Psoas muscle (tissue), 7 donors: ENCODE measurements at regions not wholly inside any gene's neighbourhood (a gene's known extent, or its start where the extent isn't known, plus 50 kb on each side); places are given as distances from the start of the nearest gene placed in this dataset.

ENCODE experiments used
- ATAC-seq, 4 donors: fragments of 200-7000 bp; cut with Tn5 transposase; one replicate each; pipeline ENCODE4 v1.9.1; 2020; ENCODE audit warnings: moderate library complexity in 3 of 4, mild to moderate bottlenecking in 2 of 4
- DNase-seq, 2 donors: peaks; one replicate each; pipeline ENCODE4 v3.0.0-alpha.2; 2020
- H3K27ac ChIP-seq: fragments of 200-600 bp; one replicate; pipeline ENCODE4 v1.8.0; 2022
- H3K27me3 ChIP-seq, 3 donors: fragments of 200-600 bp in 1 of 3; one replicate each; pipeline versions ENCODE4 v1.6.1 to v1.8.0; 2013 to 2022; ENCODE audit warnings: low read length in 2 of 3, mild to moderate bottlenecking in 2 of 3, moderate library complexity in 1 of 3; ENCODE audit not compliant: insufficient read depth in 3 of 3
- H3K36me3 ChIP-seq, 2 donors: fragments of 200-600 bp in 1 of 2; one replicate each; pipeline versions ENCODE4 v1.6.1 to v1.8.0; 2013 to 2022; ENCODE audit warnings: low read depth in 1 of 2, mild to moderate bottlenecking in 1 of 2, moderate library complexity in 1 of 2; ENCODE audit not compliant: insufficient read depth in 1 of 2
- H3K4me1 ChIP-seq: fragments of 200-600 bp; one replicate; pipeline ENCODE4 v1.8.0; 2022
- H3K4me3 ChIP-seq: fragments of 200-600 bp; one replicate; pipeline ENCODE4 v1.8.0; 2022; ENCODE audit warnings: mild to moderate bottlenecking
- H3K9me3 ChIP-seq: fragments of 200-600 bp; one replicate; pipeline ENCODE4 v1.8.0; 2022
- CTCF ChIP-seq: fragments of 200-600 bp; IDR thresholded peaks from one replicate; pipeline ENCODE4 v1.8.0; 2022; ENCODE audit warnings: antibody characterized with exemption
- WGBS, 3 donors: extraction: QIAGEN DNeasy Blood & Tissue Kit; methylation state at CpG; one replicate each; pipeline versions ENCODE4 v1.1.6 to v1.1.7; 2013; 5-methylcytosine and 5-hydroxymethylcytosine counted together
- intact Hi-C, 2 donors: fragments of 100-400 bp; cut with DNase I; formaldehyde crosslinking; loops; one replicate each; pipeline versions ENCODE4 v1.11.0 to v1.14.2; 2022
- donor health status: healthy with polysubstance abuse.
- donor health status: DM: no; HTN: no; CAD: no; lungs with moderate emphysema.
- donor health status: Bipolar disorder and iron deficiency.
- donor health status: healthy.
- donor health status: DM: yes; HTN: yes; CAD: no.
- donor health status: DM: no; HTN: no; CAD: no.
- donor health status: DM: yes; HTN: yes; CAD: no.

GRCh38 chr15:36284911-36285310, 294.5 kb upstream of the CDIN1 start:
- intact Hi-C loops = no loop called here
- no peak for TF ChIP-seq CTCF
- no peak for ATAC-seq
- DNase-seq = no peak
- Histone ChIP-seq H3K4me1 (no peaks in the 10 kb centered on the region), H3K36me3 (no peaks in the 10 kb centered on the region), H3K27me3 (no peaks in the 10 kb centered on the region), H3K27ac (no peak overlapping the region), H3K9me3 (no peaks in the 10 kb centered on the region), H3K4me3 (no peak overlapping the region)

GRCh38 chr15:36291501-36291900, 287.9 kb upstream of the CDIN1 start:
- no peak for TF ChIP-seq CTCF
- intact Hi-C loops = no loop called here
- Histone ChIP-seq H3K36me3 (no peaks in the 10 kb centered on the region), H3K4me3 (no peak overlapping the region), H3K27me3 (no peaks in the 10 kb centered on the region), H3K4me1 (no peaks in the 10 kb centered on the region), H3K9me3 (no peaks in the 10 kb centered on the region), H3K27ac (no peak overlapping the region)
- 74 to 78% (median 76%) methylated on average over 3 of the region's 3 CpGs for WGBS, 3 donors
- ATAC-seq (no peak), DNase-seq (no peak)

GRCh38 chr15:36294359-36294758, 285.1 kb upstream of the CDIN1 start:
- Histone ChIP-seq H3K4me3 (no peak overlapping the region), H3K36me3 (no peaks in the 10 kb centered on the region), H3K9me3 (no peaks in the 10 kb centered on the region), H3K27me3 (no peaks in the 10 kb centered on the region), H3K4me1 (no peaks in the 10 kb centered on the region), H3K27ac (no peak overlapping the region)
- intact Hi-C loops = no loop called here
- no peak for TF ChIP-seq CTCF
- DNase-seq = no peak
- ATAC-seq = no peak
- WGBS, 3 donors = 8 to 11% (median 11%) methylated on average over 1 of the region's 1 CpG

GRCh38 chr15:36301947-36302346, 277.5 kb upstream of the CDIN1 start:
- DNase-seq = no peak
- intact Hi-C loops = no loop called here
- no peak overlapping the region for H3K27ac ChIP-seq
- H3K9me3 ChIP-seq = no peaks in the 10 kb centered on the region
- no peak for ATAC-seq
- no peak for TF ChIP-seq CTCF
- no peaks in the 10 kb centered on the region for H3K27me3 ChIP-seq
- 48 to 57% (median 51%) methylated on average over 5 of the region's 5 CpGs for WGBS, 3 donors
- no peaks in the 10 kb centered on the region for H3K4me1 ChIP-seq
- no peak overlapping the region for H3K4me3 ChIP-seq
- no peaks in the 10 kb centered on the region for H3K36me3 ChIP-seq

GRCh38 chr15:36313021-36313420, 266.4 kb upstream of the CDIN1 start:
- Histone ChIP-seq H3K27me3 (peaks cover 0 to 5% (median 0%) of the 10 kb centered on the region in 3 donors), H3K36me3 (no peaks in the 10 kb centered on the region), H3K4me1 (no peaks in the 10 kb centered on the region), H3K27ac (no peak overlapping the region), H3K4me3 (no peak overlapping the region), H3K9me3 (no peaks in the 10 kb centered on the region)
- intact Hi-C loops = no loop called here
- 38 to 61% (median 58%) methylated on average over 1 of the region's 1 CpG for WGBS, 3 donors
- no peak for DNase-seq
- no peak for TF ChIP-seq CTCF
- ATAC-seq = no peak
